MCF 10A (cell line): ENCODE measurements at regions not wholly inside any gene's neighbourhood (a gene's known extent, or its start where the extent isn't known, plus 50 kb on each side); places are given as distances from the start of the nearest gene placed in this dataset.

Source experiments
- BruUV-seq: library from RNA; stranded (reverse); fragments of 400-500 nt; replicated peaks from 2 replicates; lab custom pipeline; 2021; lab: Mats Ljungman, UMichigan
- CTCF ChIA-PET: fragments of 300-600 bp; sonication (Branson Sonifier 250); formaldehyde crosslinking; extraction: SDS; loops from one replicate; lab custom pipeline; 2021; ENCODE audit warnings: antibody characterized with exemption, inconsistent platforms; lab: Yijun Ruan, JAX
- POLR2A ChIA-PET: fragments of 300-600, 350-650 bp; sonication (Branson Sonifier 250); formaldehyde crosslinking; extraction: SDS; loops from one replicate; lab custom pipeline; 2020; ENCODE audit warnings: antibody characterized with exemption, inconsistent platforms; lab: Yijun Ruan, JAX
- DNase-seq: peaks from one replicate; pipeline ENCODE4 v3.0.0-alpha.2; 2018; ENCODE audit not compliant: unreplicated experiment
- H3K27ac Mint-ChIP-seq: one replicate; pipeline ENCODE4 v1.8.0; 2022; ENCODE audit warnings: mild to moderate bottlenecking, low read depth, mixed read lengths; ENCODE audit not compliant: unreplicated experiment
- H3K27me3 Mint-ChIP-seq: one replicate; pipeline ENCODE4 v1.8.0; 2022; ENCODE audit warnings: mixed read lengths; ENCODE audit not compliant: insufficient read depth, unreplicated experiment
- H3K36me3 Mint-ChIP-seq: one replicate; pipeline ENCODE4 v1.8.0; 2022; ENCODE audit warnings: mild to moderate bottlenecking, moderate library complexity, mixed read lengths; ENCODE audit not compliant: insufficient read depth, unreplicated experiment
- H3K4me1 Mint-ChIP-seq: one replicate; pipeline ENCODE4 v1.8.0; 2022; ENCODE audit warnings: mixed read lengths; ENCODE audit not compliant: insufficient read depth, unreplicated experiment
- H3K4me3 Mint-ChIP-seq: one replicate; pipeline ENCODE4 v1.8.0; 2022; ENCODE audit warnings: mild to moderate bottlenecking, moderate library complexity, mixed read lengths; ENCODE audit not compliant: unreplicated experiment
- H3K9me3 Mint-ChIP-seq: one replicate; pipeline ENCODE4 v1.8.0; 2022; ENCODE audit warnings: mixed read lengths; ENCODE audit not compliant: unreplicated experiment
- intact Hi-C: fragments of 100-400 bp; cut with micrococcal nuclease; formaldehyde crosslinking; loops from 2 replicates; pipeline ENCODE4 v1.14.1; 2022
- TF ChIP-seq, protein P1 (sequence below): fragments of 200-600 bp; IDR thresholded peaks from one replicate; pipeline ENCODE4 v1.8.0; 2022; ENCODE audit warnings: antibody characterized with exemption, mild to moderate bottlenecking; ENCODE audit not compliant: unreplicated experiment

DNA sequence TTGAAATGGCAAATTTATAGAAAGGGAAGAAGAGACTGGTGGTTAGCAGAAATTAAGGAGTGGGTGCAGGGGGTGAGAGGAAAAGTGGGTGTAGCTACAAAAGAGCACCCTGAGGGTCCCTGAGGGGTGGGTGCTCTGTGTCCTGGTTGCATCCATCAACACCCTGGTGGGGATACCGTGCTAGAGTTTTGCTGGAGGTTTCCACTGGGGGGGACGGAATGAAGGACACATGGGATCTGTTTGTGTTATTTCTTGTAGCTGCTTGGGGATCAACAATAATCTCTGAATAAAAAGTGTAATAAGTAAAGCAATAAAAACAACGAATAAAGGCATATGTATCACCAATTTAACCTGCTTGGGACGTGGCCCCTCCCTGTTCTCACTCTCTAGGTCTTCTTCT lies 175.3 kb downstream of the KIF26A start:
- no peaks in the 10 kb centered on the region for H3K36me3 Mint-ChIP-seq

DNA sequence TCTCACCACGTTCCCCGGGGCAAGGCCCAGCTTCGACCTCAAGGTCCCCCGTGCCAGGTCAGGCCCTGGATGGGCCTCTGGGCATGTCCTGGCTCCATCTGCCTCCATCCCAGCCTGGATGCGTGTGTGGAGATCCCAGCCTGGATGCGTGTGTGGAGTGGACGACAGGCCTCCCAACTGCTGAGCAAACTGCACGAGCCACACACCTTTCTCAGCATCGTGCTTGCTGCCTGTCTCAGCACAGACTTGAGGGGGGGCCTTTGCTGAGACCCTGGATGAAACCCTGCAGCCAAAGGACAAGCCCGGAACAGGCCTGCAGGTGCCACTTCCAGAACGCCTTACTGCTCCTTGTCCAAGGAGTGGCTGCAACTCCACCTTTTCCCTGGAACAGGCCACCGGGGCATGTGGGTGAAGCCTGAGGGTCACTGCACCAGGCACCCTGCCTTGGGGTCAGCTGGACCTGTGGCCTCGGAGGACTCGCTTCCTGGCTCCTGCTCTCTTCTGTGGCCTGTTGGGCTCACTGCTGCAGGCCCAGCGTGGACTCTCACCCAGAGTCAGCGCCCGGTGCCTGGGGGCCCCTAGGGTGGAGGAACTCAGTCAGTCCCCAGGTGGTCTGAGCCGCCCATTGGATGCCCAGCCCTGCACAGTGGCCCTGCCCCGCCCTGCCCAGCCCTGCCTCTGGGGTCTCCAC lies 176.0 kb downstream of the KIF26A start:
- TF ChIP-seq, protein P1, sequence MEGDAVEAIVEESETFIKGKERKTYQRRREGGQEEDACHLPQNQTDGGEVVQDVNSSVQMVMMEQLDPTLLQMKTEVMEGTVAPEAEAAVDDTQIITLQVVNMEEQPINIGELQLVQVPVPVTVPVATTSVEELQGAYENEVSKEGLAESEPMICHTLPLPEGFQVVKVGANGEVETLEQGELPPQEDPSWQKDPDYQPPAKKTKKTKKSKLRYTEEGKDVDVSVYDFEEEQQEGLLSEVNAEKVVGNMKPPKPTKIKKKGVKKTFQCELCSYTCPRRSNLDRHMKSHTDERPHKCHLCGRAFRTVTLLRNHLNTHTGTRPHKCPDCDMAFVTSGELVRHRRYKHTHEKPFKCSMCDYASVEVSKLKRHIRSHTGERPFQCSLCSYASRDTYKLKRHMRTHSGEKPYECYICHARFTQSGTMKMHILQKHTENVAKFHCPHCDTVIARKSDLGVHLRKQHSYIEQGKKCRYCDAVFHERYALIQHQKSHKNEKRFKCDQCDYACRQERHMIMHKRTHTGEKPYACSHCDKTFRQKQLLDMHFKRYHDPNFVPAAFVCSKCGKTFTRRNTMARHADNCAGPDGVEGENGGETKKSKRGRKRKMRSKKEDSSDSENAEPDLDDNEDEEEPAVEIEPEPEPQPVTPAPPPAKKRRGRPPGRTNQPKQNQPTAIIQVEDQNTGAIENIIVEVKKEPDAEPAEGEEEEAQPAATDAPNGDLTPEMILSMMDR = no peak
- Mint-ChIP-seq H3K4me1 (no peaks in the 10 kb centered on the region), H3K9me3 (no peaks in the 10 kb centered on the region), H3K36me3 (no peaks in the 10 kb centered on the region), H3K27ac (no peak overlapping the region), H3K4me3 (no peak overlapping the region), H3K27me3 (peaks cover 66% of the 10 kb centered on the region)
- DNase-seq = no peak
- intact Hi-C loops = no loop called here
- ChIA-PET CTCF (no interaction called here), POLR2A (interaction anchor here (0.5 kb wide), 1 partner anchor 50 kb away, joined by 5 read pairs; no protein-coding TSS in a partner anchor)
- BruUV-seq = no TSS peak

More for the DNA sequence above, 175.3 kb downstream of the KIF26A start:
- POLR2A ChIA-PET = interaction anchor here (0.5 kb wide), 1 partner anchor 49 kb away, joined by 5 read pairs; no protein-coding TSS in a partner anchor
- Mint-ChIP-seq H3K4me3 (no peak overlapping the region), H3K27me3 (peaks cover 66% of the 10 kb centered on the region), H3K27ac (no peak overlapping the region), H3K9me3 (no peaks in the 10 kb centered on the region), H3K4me1 (no peaks in the 10 kb centered on the region)
- CTCF ChIA-PET = interaction anchor here (0.6 kb wide), 1 partner anchor 179 kb away, joined by 3 read pairs; no protein-coding TSS in a partner anchor
- no TSS peak for BruUV-seq
- no peak for DNase-seq
- intact Hi-C loops = no loop called here
- TF ChIP-seq, protein P1 = no peak

DNA sequence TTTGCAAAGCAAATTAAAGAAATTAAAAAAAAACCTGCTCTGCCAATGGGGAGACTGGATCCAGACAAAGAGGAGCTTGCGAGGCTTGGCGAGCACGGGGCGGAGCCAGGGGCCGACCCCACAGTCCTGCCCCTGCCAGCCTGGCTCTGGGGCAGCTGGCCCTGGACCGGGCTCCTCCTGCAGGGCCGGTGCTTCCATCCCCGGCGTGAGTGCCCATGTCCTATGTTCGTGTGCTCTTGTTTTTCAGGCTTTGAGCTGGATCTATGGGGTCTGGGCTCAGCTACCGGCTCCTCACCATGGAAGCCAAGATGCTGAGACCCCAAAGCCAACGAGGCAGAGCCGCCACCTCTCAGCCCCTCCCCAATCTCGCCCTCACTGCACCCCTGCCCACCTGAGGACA lies 176.8 kb downstream of the KIF26A start:
- Mint-ChIP-seq H3K36me3 (no peaks in the 10 kb centered on the region), H3K27ac (no peak overlapping the region), H3K4me1 (no peaks in the 10 kb centered on the region), H3K4me3 (no peak overlapping the region), H3K27me3 (peaks cover 60% of the 10 kb centered on the region), H3K9me3 (no peaks in the 10 kb centered on the region)
- intact Hi-C loops = no loop called here
- DNase-seq = no peak
- TF ChIP-seq, protein P1 = no peak
- POLR2A ChIA-PET = no interaction called here
- no TSS peak for BruUV-seq
- CTCF ChIA-PET = no interaction called here

DNA sequence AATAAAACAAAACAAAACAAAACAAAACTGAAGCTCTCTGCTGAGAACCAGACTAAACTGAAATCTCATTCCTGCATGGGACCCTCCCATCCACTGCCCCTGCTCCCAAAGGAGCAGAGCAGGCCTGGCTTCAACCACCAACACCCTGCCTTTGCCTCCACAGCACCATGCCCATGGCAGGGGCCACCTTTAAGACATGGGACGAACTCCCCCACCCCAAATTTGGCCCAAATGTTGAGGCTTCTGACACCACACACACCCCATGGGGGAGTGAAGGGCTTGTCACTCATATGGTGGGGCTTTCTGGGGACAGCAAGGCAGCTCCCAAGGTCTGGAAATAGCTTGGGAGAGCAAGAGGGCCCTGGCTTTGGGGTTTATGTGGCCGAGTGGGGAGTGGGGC lies 177.2 kb downstream of the KIF26A start:
- TF ChIP-seq, protein P1 = no peak
- intact Hi-C loops = no loop called here
- Mint-ChIP-seq H3K4me1 (no peaks in the 10 kb centered on the region), H3K36me3 (no peaks in the 10 kb centered on the region), H3K4me3 (no peak overlapping the region), H3K27me3 (peaks cover 56% of the 10 kb centered on the region), H3K27ac (no peak overlapping the region), H3K9me3 (no peaks in the 10 kb centered on the region)
- POLR2A ChIA-PET = no interaction called here
- CTCF ChIA-PET = no interaction called here
- BruUV-seq = no TSS peak
- DNase-seq = no peak
